ENCODE measurements at regions not wholly inside any gene's neighbourhood (a gene's known extent, or its start where the extent isn't known, plus 50 kb on each side); places are given as distances from the start of the nearest gene placed in this dataset.

GRCh38 chr12:9326085-9326484 lies 117.9 kb upstream of the PZP start:
- H3K4me3 Mint-ChIP-seq = no peak overlapping the region
- no peak overlapping the region for H3K27ac ChIP-seq (ENCODE audit: insufficient read length, low read depth, low read length)
- H3K79me2 ChIP-seq (ENCODE audit: insufficient read depth, low read length) = no peaks in the 10 kb centered on the region
- no peak overlapping the region for H4K91ac ChIP-seq (ENCODE audit: insufficient read length, low read depth, low read length)
- H3K79me1 ChIP-seq (ENCODE audit: insufficient read depth, low read depth, low read length, poor library complexity, severe bottlenecking) = no peaks in the 10 kb centered on the region
- H4K8ac ChIP-seq (replicated peaks; ENCODE audit: insufficient read length, low read depth, low read length) = no peak overlapping the region
- H2BK20ac ChIP-seq (ENCODE audit: low read depth, low read length, poor library complexity, severe bottlenecking) = no peak overlapping the region
- H3K9ac ChIP-seq (ENCODE audit: extremely low read depth, insufficient read length, low read length) = no peak overlapping the region
- no peaks in the 10 kb centered on the region for H4K20me1 ChIP-seq (ENCODE audit: control insufficient read depth, insufficient read depth, insufficient read length)
- H4K5ac ChIP-seq (ENCODE audit: insufficient read length, low read depth, low read length) = no peak overlapping the region
- no peak overlapping the region for H3K18ac ChIP-seq (ENCODE audit: insufficient read length, low read depth, low read length)
- no peak overlapping the region for H2BK12ac ChIP-seq (ENCODE audit: insufficient read length, low read depth, low read length)
- no peaks in the 10 kb centered on the region for H3K9me3 Mint-ChIP-seq
- no peak overlapping the region for H3K4me2 ChIP-seq (ENCODE audit: insufficient read depth, insufficient read length, low read length)
- no peak overlapping the region for H2AK5ac ChIP-seq (ENCODE audit: insufficient read length, low read length)
- no peak overlapping the region for H3K14ac ChIP-seq (ENCODE audit: insufficient read depth, low read length)
- TF ChIP-seq CTCF (conservative IDR thresholded peaks at IDR 0.05) = no peak
- H3K4me1 ChIP-seq (ENCODE audit: insufficient read depth, low read length) = no peaks in the 10 kb centered on the region
- H3K27me3 ChIP-seq (ENCODE audit: insufficient read depth, low read length) = no peaks in the 10 kb centered on the region
- no peak overlapping the region for H2BK120ac ChIP-seq (ENCODE audit: low read depth, low read length, poor library complexity, severe bottlenecking)
- no peak overlapping the region for H2BK5ac ChIP-seq (ENCODE audit: insufficient read length, low read length)
- no peak overlapping the region for H2AFZ ChIP-seq (ENCODE audit: low read length)
- H3K23ac ChIP-seq (ENCODE audit: insufficient read length, low read depth, low read length) = no peak overlapping the region
- no peak overlapping the region for H3K27ac Mint-ChIP-seq
- H3T11ph ChIP-seq (ENCODE audit: low read length) = no peak overlapping the region
- DNase-seq = no peak
- no peak overlapping the region for H3K56ac ChIP-seq (ENCODE audit: insufficient read length, low read depth, low read length)
- H3K36me3 Mint-ChIP-seq (ENCODE audit: insufficient read depth in 1 of 3, low read depth in 3 of 3) = peaks cover 0 to 25% (median 9%) of the 10 kb centered on the region in 3 experiments; a peak in 4 of 7 replicates
- H3K4ac ChIP-seq (ENCODE audit: low read depth, low read length) = no peak overlapping the region
- no peaks in the 10 kb centered on the region for H3K4me1 Mint-ChIP-seq
- H3K27me3 Mint-ChIP-seq (ENCODE audit: low read depth) = no peaks in the 10 kb centered on the region
- H3K23me2 ChIP-seq (ENCODE audit: insufficient read length, low read depth, low read length, poor library complexity, severe bottlenecking) = no peaks in the 10 kb centered on the region
- no CpG with 5 or more reads among the region's 12 CpGs for WGBS (ENCODE audit: extremely low coverage, insufficient read length, low lambda C conversion rate)
- no peak overlapping the region for H2BK15ac ChIP-seq (ENCODE audit: low read depth, low read length)
- H3K9me3 ChIP-seq (ENCODE audit: control insufficient read depth, low read depth, low read length) = no peaks in the 10 kb centered on the region

Data from H9 (cell line).